ENCODE measurements at regions not wholly inside any gene's neighbourhood (a gene's known extent, or its start where the extent isn't known, plus 50 kb on each side); places are given as distances from the start of the nearest gene placed in this dataset.

DNA sequence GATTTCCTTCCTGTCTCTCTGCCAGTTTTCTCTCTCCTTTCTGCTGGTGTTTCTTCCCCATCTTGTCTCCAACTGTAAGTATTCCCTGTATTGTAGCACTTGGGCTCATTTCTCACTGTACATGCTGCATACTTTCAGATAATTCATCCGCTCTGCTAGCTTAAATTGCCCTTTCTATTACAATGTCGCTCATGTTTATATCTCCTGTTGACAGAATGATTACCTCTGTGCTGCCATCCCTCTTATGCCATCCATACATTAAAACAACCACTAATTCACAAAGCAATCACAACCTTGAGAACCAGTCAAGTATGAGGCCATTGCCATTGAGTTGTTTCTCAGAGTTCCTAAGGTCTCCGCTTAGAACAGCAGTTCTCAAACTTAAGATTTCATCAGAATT lies 107.5 kb upstream of the SOX2 start (continued):
- TF ChIP-seq YY1 (IDR thresholded peaks at IDR 0.05; ENCODE audit: low read depth, low read length) (no peak), SIN3A (conservative IDR thresholded peaks at IDR 0.05 in 1 of 2, IDR thresholded peaks at IDR 0.05 in 1 of 2; ENCODE audit: low read depth in 1 of 2, low read length in 2 of 2) (no peak), SRF (IDR thresholded peaks at IDR 0.05; ENCODE audit: low read depth, low read length) (no peak), JUND (IDR thresholded peaks at IDR 0.05; ENCODE audit: low read length) (no peak), SAP30 (IDR thresholded peaks at IDR 0.05; ENCODE audit: insufficient read depth, insufficient replicate concordance, low read length) (no peak)
- TF ChIP-seq, protein P1, sequence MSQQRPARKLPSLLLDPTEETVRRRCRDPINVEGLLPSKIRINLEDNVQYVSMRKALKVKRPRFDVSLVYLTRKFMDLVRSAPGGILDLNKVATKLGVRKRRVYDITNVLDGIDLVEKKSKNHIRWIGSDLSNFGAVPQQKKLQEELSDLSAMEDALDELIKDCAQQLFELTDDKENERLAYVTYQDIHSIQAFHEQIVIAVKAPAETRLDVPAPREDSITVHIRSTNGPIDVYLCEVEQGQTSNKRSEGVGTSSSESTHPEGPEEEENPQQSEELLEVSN (IDR thresholded peaks at IDR 0.05) = no peak
